Parathyroid adenoma (tissue), 2 donors: ENCODE measurements at regions not wholly inside any gene's neighbourhood (a gene's known extent, or its start where the extent isn't known, plus 50 kb on each side); places are given as distances from the start of the nearest gene placed in this dataset.

ENCODE experiments used
- H2AFZ ChIP-seq: fragments of 300-600 bp; sonication (generic); one replicate; pipeline ENCODE4 v1.7.0; 2017; ENCODE audit warnings: antibody characterized with exemption, mild to moderate bottlenecking
- H3K27ac ChIP-seq: fragments of 300-600 bp; sonication (generic); one replicate; pipeline ENCODE4 v1.7.0; 2017
- H3K27me3 ChIP-seq: fragments of 300-600 bp; sonication (generic); one replicate; pipeline ENCODE4 v1.7.0; 2017; ENCODE audit warnings: low read length; ENCODE audit not compliant: control insufficient read depth, insufficient read depth
- H3K36me3 ChIP-seq: fragments of 300-600 bp; sonication (generic); one replicate; pipeline ENCODE4 v1.7.0; 2017; ENCODE audit warnings: low read length; ENCODE audit not compliant: control insufficient read depth, insufficient read depth
- H3K4me1 ChIP-seq: fragments of 300-600 bp; sonication (generic); one replicate; pipeline ENCODE4 v1.7.0; 2017; ENCODE audit warnings: control low read depth
- H3K4me2 ChIP-seq: fragments of 300-600 bp; sonication (generic); one replicate; pipeline ENCODE4 v1.7.0; 2017; ENCODE audit warnings: low read length
- H3K4me3 ChIP-seq: fragments of 300-600 bp; sonication (generic); one replicate; pipeline ENCODE4 v1.7.0; 2017; ENCODE audit warnings: low read depth, low read length
- H3K79me2 ChIP-seq: fragments of 300-600 bp; sonication (generic); one replicate; pipeline ENCODE4 v1.7.0; 2017; ENCODE audit warnings: control low read depth
- H3K9ac ChIP-seq: fragments of 300-600 bp; sonication (generic); one replicate; pipeline ENCODE4 v1.7.0; 2017; ENCODE audit warnings: mild to moderate bottlenecking
- H3K9me3 ChIP-seq: fragments of 300-600 bp; sonication (generic); one replicate; pipeline ENCODE4 v1.7.0; 2017; ENCODE audit warnings: low read length; ENCODE audit not compliant: control insufficient read depth
- TF ChIP-seq, protein P1 (sequence below): fragments of 300-600 bp; sonication (generic); IDR thresholded peaks from one replicate; pipeline ENCODE4 v1.7.0; 2017; ENCODE audit warnings: antibody characterized with exemption, mild to moderate bottlenecking
- donor health status: primary hyperparathyroidism.

DNA sequence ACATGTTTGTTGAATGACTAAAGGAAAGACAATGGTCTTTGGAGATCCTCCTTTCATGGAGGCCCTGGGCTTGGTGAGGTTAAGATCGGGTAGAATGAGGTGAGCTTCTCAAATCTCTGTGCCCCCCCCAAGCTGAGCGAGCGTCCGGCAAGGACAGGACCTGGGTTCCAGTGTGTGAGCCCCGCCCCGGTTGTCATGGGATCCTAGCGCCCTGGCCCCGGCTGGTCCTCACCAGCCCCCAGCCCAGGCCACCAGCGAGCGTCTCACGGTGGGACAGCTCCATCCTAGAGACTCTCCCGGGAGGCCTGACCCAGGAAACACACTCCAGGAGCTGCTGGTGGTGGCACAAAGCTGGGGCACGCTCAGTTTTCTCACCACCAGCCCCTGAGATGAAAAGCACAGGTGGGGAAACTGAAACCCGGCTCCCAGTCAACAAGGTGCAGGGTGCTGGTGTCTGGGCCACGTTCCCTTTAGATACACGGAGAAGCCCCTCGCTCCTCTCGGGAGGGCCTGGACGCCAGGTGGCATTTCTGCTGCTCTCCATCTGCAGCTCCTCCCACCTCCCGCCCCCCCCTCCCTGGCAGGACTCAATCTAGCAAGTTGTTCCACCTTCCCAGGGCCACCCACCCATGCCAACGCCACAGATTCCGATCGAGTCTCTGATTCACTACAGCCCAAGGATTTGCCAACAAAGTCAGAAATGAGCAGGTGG lies 131.3 kb upstream of the PPP1R26 start:
- Histone ChIP-seq H3K4me2 (no peak overlapping the region), H3K79me2 (no peaks in the 10 kb centered on the region), H2AFZ (no peak overlapping the region), H3K36me3 (no peaks in the 10 kb centered on the region), H3K9me3 (no peaks in the 10 kb centered on the region), H3K4me3 (no peak overlapping the region), H3K27me3 (no peaks in the 10 kb centered on the region), H3K27ac (no peak overlapping the region), H3K9ac (no peak overlapping the region), H3K4me1 (no peaks in the 10 kb centered on the region)
- TF ChIP-seq, protein P1, sequence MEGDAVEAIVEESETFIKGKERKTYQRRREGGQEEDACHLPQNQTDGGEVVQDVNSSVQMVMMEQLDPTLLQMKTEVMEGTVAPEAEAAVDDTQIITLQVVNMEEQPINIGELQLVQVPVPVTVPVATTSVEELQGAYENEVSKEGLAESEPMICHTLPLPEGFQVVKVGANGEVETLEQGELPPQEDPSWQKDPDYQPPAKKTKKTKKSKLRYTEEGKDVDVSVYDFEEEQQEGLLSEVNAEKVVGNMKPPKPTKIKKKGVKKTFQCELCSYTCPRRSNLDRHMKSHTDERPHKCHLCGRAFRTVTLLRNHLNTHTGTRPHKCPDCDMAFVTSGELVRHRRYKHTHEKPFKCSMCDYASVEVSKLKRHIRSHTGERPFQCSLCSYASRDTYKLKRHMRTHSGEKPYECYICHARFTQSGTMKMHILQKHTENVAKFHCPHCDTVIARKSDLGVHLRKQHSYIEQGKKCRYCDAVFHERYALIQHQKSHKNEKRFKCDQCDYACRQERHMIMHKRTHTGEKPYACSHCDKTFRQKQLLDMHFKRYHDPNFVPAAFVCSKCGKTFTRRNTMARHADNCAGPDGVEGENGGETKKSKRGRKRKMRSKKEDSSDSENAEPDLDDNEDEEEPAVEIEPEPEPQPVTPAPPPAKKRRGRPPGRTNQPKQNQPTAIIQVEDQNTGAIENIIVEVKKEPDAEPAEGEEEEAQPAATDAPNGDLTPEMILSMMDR = no peak

DNA sequence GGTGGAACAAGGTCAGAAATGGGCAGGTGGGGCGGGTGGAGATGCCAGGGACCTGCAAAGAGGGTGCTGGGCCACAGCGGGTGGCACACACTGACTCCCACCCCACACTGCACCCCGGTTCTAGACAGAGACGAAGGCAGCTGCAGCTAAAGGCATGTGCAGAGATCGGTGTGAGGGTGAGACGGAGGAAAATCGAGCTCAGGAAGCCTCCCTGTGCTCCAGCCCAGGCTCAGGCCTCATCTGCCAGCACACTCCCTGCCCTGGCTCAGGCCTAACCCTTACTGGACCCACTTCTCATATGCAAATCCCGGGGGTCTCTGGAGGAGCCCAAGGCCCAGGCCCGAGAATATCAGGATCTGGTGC lies 130.8 kb upstream of the PPP1R26 start:
- Histone ChIP-seq H3K9ac (no peak overlapping the region), H3K27ac (no peak overlapping the region), H3K4me2 (no peak overlapping the region), H3K4me1 (no peaks in the 10 kb centered on the region), H3K36me3 (no peaks in the 10 kb centered on the region), H2AFZ (no peak overlapping the region), H3K4me3 (no peak overlapping the region), H3K27me3 (no peaks in the 10 kb centered on the region), H3K79me2 (no peaks in the 10 kb centered on the region), H3K9me3 (no peaks in the 10 kb centered on the region)
- TF ChIP-seq, protein P1 = no peak

DNA sequence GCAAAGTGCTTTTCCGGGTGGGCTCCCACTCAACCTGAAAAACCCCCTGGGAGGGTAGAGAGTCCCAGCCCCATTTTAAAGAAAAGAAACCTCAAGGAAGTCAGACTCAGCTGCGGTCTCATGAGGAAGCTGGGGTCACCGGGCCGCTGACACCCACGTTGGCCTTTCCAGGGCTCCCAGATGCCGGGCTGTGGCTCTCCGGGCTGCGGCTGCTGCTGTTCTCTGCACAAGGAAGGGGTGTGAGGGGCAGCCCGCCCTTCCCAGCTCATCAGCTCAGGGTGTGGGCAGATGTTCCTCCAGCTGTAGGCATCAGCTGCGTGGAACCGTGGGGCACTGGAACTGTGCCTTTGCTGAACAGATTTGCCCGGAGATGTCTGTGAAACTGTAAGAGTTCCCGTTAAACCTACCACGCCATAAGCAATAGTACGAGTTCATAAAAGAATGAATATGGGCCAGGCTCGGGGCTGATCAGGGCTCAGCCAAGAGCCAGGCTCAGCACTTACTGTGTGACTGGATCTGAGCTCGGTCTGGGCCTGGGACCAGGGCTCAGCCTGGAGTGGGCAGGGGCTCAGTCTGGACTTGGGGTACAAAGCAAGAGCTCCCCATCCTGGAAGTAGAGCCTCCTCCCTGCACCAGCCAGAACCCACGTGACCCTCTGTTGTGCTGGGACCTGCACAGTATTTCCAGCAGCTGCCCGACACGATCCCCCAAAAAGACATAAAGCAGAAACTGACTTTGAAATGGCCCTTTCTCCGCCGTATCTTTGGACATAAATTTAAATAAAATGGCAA lies 130.2 kb upstream of the PPP1R26 start:
- H3K9ac ChIP-seq = no peak overlapping the region
- no peaks in the 10 kb centered on the region for H3K9me3 ChIP-seq
- H3K4me1 ChIP-seq = no peaks in the 10 kb centered on the region
- no peaks in the 10 kb centered on the region for H3K36me3 ChIP-seq
- no peaks in the 10 kb centered on the region for H3K27me3 ChIP-seq
- H2AFZ ChIP-seq = no peak overlapping the region
- no peak overlapping the region for H3K4me2 ChIP-seq
- TF ChIP-seq, protein P1 = no peak
- H3K79me2 ChIP-seq = no peaks in the 10 kb centered on the region
- no peak overlapping the region for H3K4me3 ChIP-seq
- H3K27ac ChIP-seq = no peak overlapping the region

DNA sequence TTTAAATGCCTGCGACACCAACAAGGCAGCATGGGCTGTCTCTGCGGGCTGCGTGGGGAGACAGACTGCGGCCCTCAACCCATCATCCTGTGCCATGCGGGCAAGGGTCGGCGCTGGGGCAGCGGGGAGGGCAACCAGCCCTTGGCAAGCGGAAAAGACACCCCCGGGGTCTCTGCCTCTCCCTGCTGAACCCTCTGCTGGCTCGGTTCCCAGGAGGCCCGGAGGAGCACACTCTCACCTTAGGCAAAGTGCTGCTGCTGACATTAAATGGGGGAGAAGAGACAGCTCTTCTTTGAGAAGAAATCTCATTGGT lies 129.6 kb upstream of the PPP1R26 start:
- no peaks in the 10 kb centered on the region for H3K27me3 ChIP-seq
- H3K36me3 ChIP-seq = no peaks in the 10 kb centered on the region
- no peak overlapping the region for H2AFZ ChIP-seq
- no peaks in the 10 kb centered on the region for H3K4me1 ChIP-seq
- H3K4me3 ChIP-seq = no peak overlapping the region
- no peak overlapping the region for H3K9ac ChIP-seq
- no peak overlapping the region for H3K4me2 ChIP-seq
- no peak overlapping the region for H3K27ac ChIP-seq
- TF ChIP-seq, protein P1 = no peak
- no peaks in the 10 kb centered on the region for H3K9me3 ChIP-seq
- H3K79me2 ChIP-seq = no peaks in the 10 kb centered on the region

DNA sequence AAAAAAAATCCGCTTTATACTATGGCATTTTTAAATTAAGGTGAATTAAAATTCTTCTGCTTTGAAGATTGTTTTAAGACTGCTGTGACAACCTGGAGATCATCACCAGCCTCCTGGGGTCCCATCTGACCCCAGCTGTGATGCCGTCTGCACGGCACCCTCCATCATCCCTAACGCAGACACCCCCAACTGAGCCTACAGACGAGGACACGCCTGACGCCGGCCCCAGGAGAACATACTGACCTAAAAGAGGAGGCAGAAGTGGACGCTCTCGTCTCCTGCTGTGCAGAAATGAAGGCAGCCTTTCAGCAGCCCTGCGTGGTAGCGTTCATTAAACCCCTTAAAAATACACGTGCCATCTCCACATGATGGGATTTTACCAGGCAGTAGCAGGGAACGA lies 125.6 kb upstream of the PPP1R26 start:
- Histone ChIP-seq H3K27ac (no peak overlapping the region), H3K4me2 (no peak overlapping the region), H3K4me1 (no peaks in the 10 kb centered on the region), H3K27me3 (no peaks in the 10 kb centered on the region), H2AFZ (no peak overlapping the region), H3K79me2 (no peaks in the 10 kb centered on the region), H3K9ac (no peak overlapping the region), H3K9me3 (no peaks in the 10 kb centered on the region), H3K4me3 (no peak overlapping the region), H3K36me3 (no peaks in the 10 kb centered on the region)
- TF ChIP-seq, protein P1 = no peak
